ENCODE measurements at regions not wholly inside any gene's neighbourhood (a gene's known extent, or its start where the extent isn't known, plus 50 kb on each side); places are given as distances from the start of the nearest gene placed in this dataset.

- TF ChIP-seq CTCF (IDR thresholded peaks at IDR 0.05) (no peak), POLR2AphosphoS5 (IDR thresholded peaks at IDR 0.05; ENCODE audit: insufficient read depth in 1 of 2, low read depth in 1 of 2) (no peak)
Observed at GRCh38 chr20:22807646-22808244, 223.4 kb upstream of the FOXA2 start.
